IPS-18a (cell line): ENCODE measurements at regions not wholly inside any gene's neighbourhood (a gene's known extent, or its start where the extent isn't known, plus 50 kb on each side); places are given as distances from the start of the nearest gene placed in this dataset.
"Not testable (repeated sequence)": the region's sequence is repeated elsewhere in the genome, so short reads cannot be mapped to it uniquely, and the experiment has no call there.

Experiments
- H3K27ac ChIP-seq: one replicate; pipeline ENCODE4 v1.5.1; 2013; ENCODE audit warnings: low read length
- H3K27me3 ChIP-seq: one replicate; pipeline ENCODE4 v1.6.1; 2013; ENCODE audit warnings: mild to moderate bottlenecking, low read length; ENCODE audit not compliant: control insufficient read depth, insufficient read depth
- H3K36me3 ChIP-seq: one replicate; pipeline ENCODE4 v1.6.1; 2013; ENCODE audit warnings: low read depth, low read length; ENCODE audit not compliant: control insufficient read depth
- H3K4me1 ChIP-seq: one replicate; pipeline ENCODE4 v1.6.1; 2013; ENCODE audit warnings: low read depth, low read length; ENCODE audit not compliant: control insufficient read depth
- H3K4me3 ChIP-seq: one replicate; pipeline ENCODE4 v1.5.1; 2013; ENCODE audit warnings: low read length
- H3K9ac ChIP-seq: one replicate; pipeline ENCODE4 v1.6.1; 2013; ENCODE audit warnings: mild to moderate bottlenecking, low read length, moderate library complexity
- H3K9me3 ChIP-seq: one replicate; pipeline ENCODE4 v1.6.1; 2013; ENCODE audit warnings: low read depth, low read length; ENCODE audit not compliant: control insufficient read depth

GRCh38 chr6:20001286-20001685 lies 164.1 kb downstream of the ID4 start:
- no peak overlapping the region for H3K9ac ChIP-seq
- H3K27ac ChIP-seq, result no peak overlapping the region
- H3K4me1 ChIP-seq, result no peaks in the 10 kb centered on the region
- no peak overlapping the region for H3K4me3 ChIP-seq
- no peaks in the 10 kb centered on the region for H3K36me3 ChIP-seq
- H3K9me3 ChIP-seq, result no peaks in the 10 kb centered on the region
- no peaks in the 10 kb centered on the region for H3K27me3 ChIP-seq

GRCh38 chr6:20006037-20006436 lies 168.9 kb downstream of the ID4 start:
- Histone ChIP-seq H3K4me1 (no peaks in the 10 kb centered on the region), H3K27ac (no peak overlapping the region), H3K27me3 (no peaks in the 10 kb centered on the region), H3K4me3 (no peak overlapping the region), H3K36me3 (no peaks in the 10 kb centered on the region), H3K9me3 (no peaks in the 10 kb centered on the region), H3K9ac (no peak overlapping the region)

GRCh38 chr6:20008131-20008530 lies 171.0 kb downstream of the ID4 start:
- H3K4me1 ChIP-seq, result peaks cover 5% of the 10 kb centered on the region
- no peaks in the 10 kb centered on the region for H3K36me3 ChIP-seq
- H3K27ac ChIP-seq, result no peak overlapping the region
- no peak overlapping the region for H3K9ac ChIP-seq
- H3K9me3 ChIP-seq, result no peaks in the 10 kb centered on the region
- no peaks in the 10 kb centered on the region for H3K27me3 ChIP-seq
- H3K4me3 ChIP-seq, result no peak overlapping the region

GRCh38 chr6:20013066-20013861 lies 176.1 kb downstream of the ID4 start:
- Histone ChIP-seq H3K9ac (no peak overlapping the region), H3K27ac (no peak overlapping the region), H3K36me3 (no peaks in the 10 kb centered on the region), H3K4me3 (no peak overlapping the region), H3K27me3 (no peaks in the 10 kb centered on the region), H3K9me3 (no peaks in the 10 kb centered on the region), H3K4me1 (peaks cover 26% of the 10 kb centered on the region)

- H3K9ac ChIP-seq, result no peak overlapping the region
- no peaks in the 10 kb centered on the region for H3K27me3 ChIP-seq
- peaks cover 26% of the 10 kb centered on the region for H3K4me1 ChIP-seq
- H3K9me3 ChIP-seq, result no peaks in the 10 kb centered on the region
- no peaks in the 10 kb centered on the region for H3K36me3 ChIP-seq
- peak overlapping the region; percentile 21 for H3K4me3 ChIP-seq
- no peak overlapping the region for H3K27ac ChIP-seq
These were observed 177.3 kb downstream of the ID4 start for GRCh38 chr6:20014508-20014907.

- H3K27me3 ChIP-seq, result no peaks in the 10 kb centered on the region
- no peaks in the 10 kb centered on the region for H3K4me1 ChIP-seq
- H3K9me3 ChIP-seq, result no peaks in the 10 kb centered on the region
- H3K36me3 ChIP-seq, result no peaks in the 10 kb centered on the region
- no peak overlapping the region for H3K27ac ChIP-seq
- no peak overlapping the region for H3K4me3 ChIP-seq
- H3K9ac ChIP-seq, result no peak overlapping the region
These were observed 183.4 kb downstream of the ID4 start for GRCh38 chr6:20020526-20020925.

GRCh38 chr6:20021795-20022194 lies 184.6 kb downstream of the ID4 start:
- Histone ChIP-seq H3K4me1 (no peaks in the 10 kb centered on the region), H3K27ac (no peak overlapping the region), H3K36me3 (no peaks in the 10 kb centered on the region), H3K9ac (no peak overlapping the region), H3K9me3 (no peaks in the 10 kb centered on the region), H3K27me3 (no peaks in the 10 kb centered on the region), H3K4me3 (no peak overlapping the region)

- H3K9ac ChIP-seq, H3K9me3 ChIP-seq, H3K4me1 ChIP-seq, H3K27me3 ChIP-seq, H3K4me3 ChIP-seq, H3K36me3 ChIP-seq, H3K27ac ChIP-seq: not testable (repeated sequence)
These were observed 186.6 kb downstream of the ID4 start for GRCh38 chr6:20023549-20024315.

- Histone ChIP-seq H3K4me3 (no peak overlapping the region), H3K27ac (no peak overlapping the region), H3K9me3 (no peaks in the 10 kb centered on the region), H3K36me3 (no peaks in the 10 kb centered on the region), H3K27me3 (no peaks in the 10 kb centered on the region), H3K4me1 (no peaks in the 10 kb centered on the region), H3K9ac (no peak overlapping the region)
These were observed 187.1 kb downstream of the ID4 start for GRCh38 chr6:20024316-20024673.

GRCh38 chr6:20024978-20025377 lies 187.3 kb downstream of the MBOAT1 start:
- H3K27me3 ChIP-seq, result no peaks in the 10 kb centered on the region
- H3K36me3 ChIP-seq, result no peaks in the 10 kb centered on the region
- H3K27ac ChIP-seq, result no peak overlapping the region
- H3K9ac ChIP-seq, result no peak overlapping the region
- no peaks in the 10 kb centered on the region for H3K9me3 ChIP-seq
- H3K4me3 ChIP-seq, result no peak overlapping the region
- no peaks in the 10 kb centered on the region for H3K4me1 ChIP-seq

GRCh38 chr6:20025681-20026080 lies 186.6 kb downstream of the MBOAT1 start:
- Histone ChIP-seq H3K27me3 (no peaks in the 10 kb centered on the region), H3K4me3 (no peak overlapping the region), H3K4me1 (no peaks in the 10 kb centered on the region), H3K9me3 (no peaks in the 10 kb centered on the region), H3K36me3 (no peaks in the 10 kb centered on the region), H3K9ac (no peak overlapping the region), H3K27ac (no peak overlapping the region)

- H3K27me3 ChIP-seq, result no peaks in the 10 kb centered on the region
- H3K4me3 ChIP-seq, result no peak overlapping the region
- H3K4me1 ChIP-seq, result no peaks in the 10 kb centered on the region
- no peak overlapping the region for H3K9ac ChIP-seq
- H3K9me3 ChIP-seq, result no peaks in the 10 kb centered on the region
- no peak overlapping the region for H3K27ac ChIP-seq
- no peaks in the 10 kb centered on the region for H3K36me3 ChIP-seq
These were observed 184.1 kb downstream of the MBOAT1 start for GRCh38 chr6:20028143-20028542.
